HG03196 (cell line): ENCODE measurements at regions not wholly inside any gene's neighbourhood (a gene's known extent, or its start where the extent isn't known, plus 50 kb on each side); places are given as distances from the start of the nearest gene placed in this dataset.

Source experiments
- ATAC-seq: cut with Tn5 transposase; IDR thresholded peaks from one replicate; pipeline ENCODE4 v1.9.1; 2021; ENCODE audit not compliant: unreplicated experiment

GRCh38 chr5:115409094-115409493, 112.6 kb upstream of the CCDC112 start:
- ATAC-seq = no peak

- ATAC-seq = no peak
Observed at GRCh38 chr5:115402822-115403577, 106.5 kb upstream of the CCDC112 start.

- ATAC-seq = no peak
Observed at GRCh38 chr5:115402092-115402491, 105.6 kb upstream of the CCDC112 start.

GRCh38 chr5:115398719-115399118, 102.3 kb upstream of the CCDC112 start:
- no peak for ATAC-seq

- ATAC-seq = no peak
Observed at GRCh38 chr5:115396688-115397087, 100.2 kb upstream of the CCDC112 start.

- no peak for ATAC-seq
Observed at GRCh38 chr5:115396081-115396480, 99.6 kb upstream of the CCDC112 start.

- ATAC-seq = no peak
Observed at GRCh38 chr5:115394531-115394930, 98.1 kb upstream of the CCDC112 start.

GRCh38 chr5:115393239-115393638, 96.8 kb upstream of the CCDC112 start:
- ATAC-seq = no peak

GRCh38 chr5:115392611-115393010, 96.2 kb upstream of the CCDC112 start:
- no peak for ATAC-seq

- no peak for ATAC-seq
Observed at GRCh38 chr5:115391780-115392179, 95.3 kb upstream of the CCDC112 start.

GRCh38 chr5:115389799-115390382, 93.4 kb upstream of the CCDC112 start:
- ATAC-seq = no peak

GRCh38 chr5:115389034-115389798, 92.8 kb upstream of the CCDC112 start:
- ATAC-seq = no peak

GRCh38 chr5:115388240-115388639, 91.8 kb upstream of the CCDC112 start:
- ATAC-seq = no peak

- ATAC-seq = no peak
Observed at GRCh38 chr5:115387816-115388215, 91.4 kb upstream of the CCDC112 start.

- ATAC-seq = no peak
Observed at GRCh38 chr5:115386657-115387056, 90.2 kb upstream of the CCDC112 start.

- no peak for ATAC-seq
Observed at GRCh38 chr5:115384587-115385375, 88.3 kb upstream of the CCDC112 start.

- no peak for ATAC-seq
Observed at GRCh38 chr5:115382989-115383388, 86.5 kb upstream of the CCDC112 start.

- ATAC-seq = no peak
Observed at GRCh38 chr5:115381911-115382662, 85.6 kb upstream of the CCDC112 start.

- ATAC-seq = no peak
Observed at GRCh38 chr5:115379622-115380344, 83.3 kb upstream of the CCDC112 start.

GRCh38 chr5:115378754-115379153, 82.3 kb upstream of the CCDC112 start:
- no peak for ATAC-seq
